ENCODE measurements at regions not wholly inside any gene's neighbourhood (a gene's known extent, or its start where the extent isn't known, plus 50 kb on each side); places are given as distances from the start of the nearest gene placed in this dataset.

DNA sequence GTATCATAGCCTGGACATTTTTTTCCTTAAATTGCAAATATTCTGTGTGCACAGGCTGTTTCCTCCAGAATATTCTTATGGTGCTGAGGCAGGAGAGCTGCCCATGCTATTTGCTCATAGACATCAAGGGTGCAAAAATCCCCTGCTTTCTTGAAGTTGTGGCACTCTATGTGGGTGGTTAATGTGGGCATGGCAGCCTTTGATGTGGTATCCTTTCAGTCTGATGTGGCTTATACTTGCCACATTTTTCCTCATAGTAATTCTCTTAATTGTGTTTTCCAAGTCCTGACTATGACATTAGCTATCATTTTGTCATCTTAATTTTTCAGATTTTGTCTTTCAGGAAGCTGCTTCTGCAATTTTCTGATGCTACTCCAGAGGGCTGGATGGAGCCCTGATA, 353.3 kb downstream of the YTHDC2 start:
- TF ChIP-seq POLR2A (IDR thresholded peaks at IDR 0.05): no peak
- TF ChIP-seq CTCF (IDR thresholded peaks at IDR 0.05): no peak
